GM23248 (cell line): ENCODE measurements at regions not wholly inside any gene's neighbourhood (a gene's known extent, or its start where the extent isn't known, plus 50 kb on each side); places are given as distances from the start of the nearest gene placed in this dataset.

Experiments used
- DNase-seq: peaks from one replicate; pipeline ENCODE4 v3.0.0-alpha.2; 2015
- H2AFZ ChIP-seq: fragments of 200-600 bp; sonication (generic); 2 replicates; pipeline ENCODE4 v1.6.1; 2016; ENCODE audit warnings: antibody characterized with exemption
- H3F3A ChIP-seq: fragments of 200-600 bp; sonication (generic); 2 replicates; pipeline ENCODE4 v1.6.1; 2016; ENCODE audit warnings: mild to moderate bottlenecking, antibody characterized with exemption, mixed run types; ENCODE audit not compliant: insufficient read depth
- H3K27ac ChIP-seq: fragments of 200-600 bp; sonication (generic); 2 replicates; pipeline ENCODE4 v1.5.1; 2016; ENCODE audit warnings: mild to moderate bottlenecking
- H3K27me3 ChIP-seq: fragments of 200-600 bp; sonication (generic); replicated peaks from 2 replicates; pipeline ENCODE4 v1.6.1; 2016; ENCODE audit warnings: mild to moderate bottlenecking; ENCODE audit not compliant: insufficient read depth
- H3K36me3 ChIP-seq: fragments of 200-600 bp; sonication (generic); 2 replicates; pipeline ENCODE4 v1.6.1; 2016; ENCODE audit warnings: low read depth, mild to moderate bottlenecking
- H3K4me1 ChIP-seq: fragments of 200-600 bp; sonication (generic); 2 replicates; pipeline ENCODE4 v1.6.1; 2016; ENCODE audit warnings: mild to moderate bottlenecking; ENCODE audit not compliant: insufficient read depth
- H3K4me2 ChIP-seq: fragments of 200-600 bp; sonication (generic); one replicate; pipeline ENCODE4 v1.6.1; 2016; ENCODE audit warnings: mild to moderate bottlenecking; ENCODE audit not compliant: unreplicated experiment
- H3K4me3 ChIP-seq: fragments of 200-600 bp; sonication (generic); 2 replicates; pipeline ENCODE4 v1.5.1; 2016; ENCODE audit warnings: mild to moderate bottlenecking
- H3K79me2 ChIP-seq: fragments of 200-600 bp; sonication (generic); 2 replicates; pipeline ENCODE4 v1.6.1; 2016; ENCODE audit warnings: mild to moderate bottlenecking; ENCODE audit not compliant: insufficient read depth
- H3K9ac ChIP-seq: fragments of 200-600 bp; sonication (generic); 2 replicates; pipeline ENCODE4 v1.6.1; 2016; ENCODE audit warnings: mild to moderate bottlenecking
- H3K9me2 ChIP-seq: fragments of 200-600 bp; sonication (generic); 2 replicates; pipeline ENCODE4 v1.6.1; 2016; ENCODE audit warnings: mixed run types, mild to moderate bottlenecking, moderate library complexity; ENCODE audit not compliant: insufficient read depth
- H3K9me3 ChIP-seq: fragments of 200-600 bp; sonication (generic); one replicate; pipeline ENCODE4 v1.6.1; 2017; ENCODE audit warnings: low read depth
- H4K20me1 ChIP-seq: fragments of 200-600 bp; sonication (generic); 2 replicates; pipeline ENCODE4 v1.6.0; 2016; ENCODE audit not compliant: insufficient read depth
- EZH2 ChIP-seq: fragments of 200-600 bp; sonication (generic); IDR thresholded peaks from 2 replicates; pipeline ENCODE4 v1.6.1; 2018; ENCODE audit warnings: antibody characterized with exemption, mild to moderate bottlenecking; ENCODE audit not compliant: insufficient read depth, poor library complexity, severe bottlenecking
- EZH2phosphoT487 ChIP-seq: fragments of 200-600 bp; sonication (generic); IDR thresholded peaks from 2 replicates; pipeline ENCODE4 v1.6.1; 2018; ENCODE audit warnings: antibody characterized with exemption, moderate library complexity, mild to moderate bottlenecking, low read depth; ENCODE audit not compliant: insufficient read depth
- WGBS, 2 experiments: methylation state at CpG; one replicate each; pipeline ENCODE4 v1.1.6; 2015 to 2017; ENCODE audit warnings: low lambda C conversion rate in 2 of 2, low coverage in 1 of 2; ENCODE audit errors: missing lambda C conversion rate in 2 of 2; 5-methylcytosine and 5-hydroxymethylcytosine counted together
- in situ Hi-C: fragments of 300-500 bp; cut with MboI; formaldehyde crosslinking; loops from 2 replicates; pipeline ENCODE4 v1.15.0; 2020

DNA sequence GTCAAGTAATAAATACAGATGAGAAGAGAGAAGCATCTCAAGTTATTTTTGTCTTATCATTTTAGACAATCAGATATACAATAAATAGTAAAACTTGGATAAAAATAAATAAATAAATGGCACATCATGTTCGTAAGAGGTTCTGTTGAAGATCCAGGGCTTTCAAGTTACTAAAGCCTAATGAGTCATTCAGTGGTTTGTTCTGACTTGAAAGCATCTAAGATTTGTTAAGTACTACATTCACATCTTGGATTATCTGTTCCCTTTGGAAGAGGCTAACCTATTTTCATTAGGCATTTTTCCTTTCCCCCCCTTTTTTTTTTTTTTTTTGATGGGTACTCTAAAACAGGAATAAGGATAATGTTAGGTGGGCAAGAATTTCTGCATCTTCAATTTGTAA is 429.3 kb downstream of the PCDH20 start:
- no peak for DNase-seq
- H3K9ac ChIP-seq = no peak overlapping the region
- no peaks in the 10 kb centered on the region for H3K36me3 ChIP-seq
- H4K20me1 ChIP-seq = no peaks in the 10 kb centered on the region
- no peaks in the 10 kb centered on the region for H3K79me2 ChIP-seq
- H3K9me2 ChIP-seq = no peaks in the 10 kb centered on the region
- H3K27me3 ChIP-seq = no peaks in the 10 kb centered on the region
- no peaks in the 10 kb centered on the region for H3K9me3 ChIP-seq
- 39 to 40% methylated on average over 1 of the region's 1 CpG for WGBS, 2 experiments
- no peak overlapping the region for H3K4me2 ChIP-seq
- H3K4me3 ChIP-seq = no peak overlapping the region
- H3F3A ChIP-seq = no peaks in the 10 kb centered on the region
- in situ Hi-C loops = no loop called here
- TF ChIP-seq EZH2phosphoT487 = no peak
- TF ChIP-seq EZH2 = no peak
- no peaks in the 10 kb centered on the region for H3K4me1 ChIP-seq
- H3K27ac ChIP-seq = no peak overlapping the region
- H2AFZ ChIP-seq = no peak overlapping the region

DNA sequence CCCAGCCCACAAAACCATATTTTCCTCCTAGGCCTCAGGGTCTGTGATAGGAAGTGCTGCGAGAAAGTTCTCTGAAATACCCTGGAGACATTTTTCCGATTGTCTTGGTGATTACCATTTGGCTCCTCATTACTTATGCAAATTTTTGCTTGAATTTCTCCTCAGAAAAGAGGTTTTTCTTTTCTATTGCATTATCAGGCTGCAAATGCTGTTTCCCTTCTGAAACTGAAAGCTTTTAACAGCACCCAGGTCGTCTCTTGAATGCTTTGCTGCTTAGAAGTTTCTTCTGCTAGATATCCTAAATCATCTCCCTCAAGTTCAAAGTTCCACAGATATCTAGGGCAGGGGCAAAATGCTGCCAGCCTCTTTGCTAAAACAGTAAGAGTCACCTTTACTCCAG is 434.2 kb downstream of the PCDH20 start:
- Histone ChIP-seq H3K36me3 (no peaks in the 10 kb centered on the region), H3F3A (no peaks in the 10 kb centered on the region), H2AFZ (no peak overlapping the region), H3K4me3 (no peak overlapping the region), H3K4me1 (no peaks in the 10 kb centered on the region), H3K27me3 (no peaks in the 10 kb centered on the region), H3K9ac (no peak overlapping the region), H4K20me1 (no peaks in the 10 kb centered on the region), H3K27ac (no peak overlapping the region), H3K9me3 (no peaks in the 10 kb centered on the region), H3K79me2 (no peaks in the 10 kb centered on the region), H3K9me2 (no peaks in the 10 kb centered on the region), H3K4me2 (no peak overlapping the region)
- no peak for TF ChIP-seq EZH2phosphoT487
- in situ Hi-C loops = no loop called here
- DNase-seq = no peak
- WGBS, 2 experiments = 13 to 19% methylated on average over 3 of the region's 3 CpGs

DNA sequence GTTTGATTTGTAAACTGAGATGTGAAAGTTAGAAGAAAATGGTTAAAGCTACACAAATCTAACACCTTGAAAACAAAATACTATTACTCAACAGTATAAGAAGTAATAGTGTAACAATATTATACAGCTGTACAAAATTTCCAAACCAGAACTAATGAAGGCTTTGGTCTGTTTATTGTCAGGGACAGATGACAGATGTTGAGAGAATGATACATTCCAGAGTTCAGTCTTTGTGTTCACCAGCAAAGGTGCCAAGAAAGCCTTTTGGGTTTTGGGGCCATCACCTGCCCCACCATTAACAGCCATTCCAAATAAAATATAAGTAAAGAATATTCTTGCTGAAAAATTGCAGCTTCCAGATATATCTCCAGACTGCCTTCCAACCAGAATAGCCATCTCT is 439.3 kb downstream of the PCDH20 start:
- H3K27ac ChIP-seq = no peak overlapping the region
- H3K4me1 ChIP-seq = no peaks in the 10 kb centered on the region
- no peaks in the 10 kb centered on the region; the same call in 1 of the 2 replicates for H3K36me3 ChIP-seq
- H4K20me1 ChIP-seq = no peaks in the 10 kb centered on the region
- no peaks in the 10 kb centered on the region for H3F3A ChIP-seq
- no peaks in the 10 kb centered on the region for H3K79me2 ChIP-seq
- H3K9ac ChIP-seq = no peak overlapping the region
- H2AFZ ChIP-seq = no peak overlapping the region
- no peaks in the 10 kb centered on the region for H3K9me3 ChIP-seq
- H3K27me3 ChIP-seq = no peaks in the 10 kb centered on the region
- no peak for DNase-seq
- in situ Hi-C loops = no loop called here
- TF ChIP-seq EZH2phosphoT487 = no peak
- TF ChIP-seq EZH2 = no peak
- H3K4me2 ChIP-seq = no peak overlapping the region
- no peak overlapping the region for H3K4me3 ChIP-seq
- H3K9me2 ChIP-seq = no peaks in the 10 kb centered on the region

DNA sequence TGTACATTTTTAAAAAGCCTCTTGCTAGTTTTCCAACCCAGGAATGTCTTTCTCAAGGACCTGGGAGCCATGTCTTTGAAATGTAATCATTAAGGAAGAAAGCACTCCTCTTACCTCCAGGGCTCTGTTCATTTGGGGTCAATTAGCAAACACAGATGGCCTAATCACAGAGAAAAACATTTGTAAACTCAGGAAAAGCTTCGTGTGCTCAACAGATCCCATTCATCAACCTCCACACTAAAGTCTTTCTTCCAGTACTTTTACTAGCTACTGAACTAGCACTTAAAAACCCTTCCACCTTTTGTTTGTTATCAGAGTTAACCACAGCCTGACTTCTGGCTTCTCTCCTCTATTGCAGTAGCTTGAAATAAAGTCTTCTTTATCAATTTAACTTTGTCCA is 441.4 kb downstream of the PCDH20 start:
- DNase-seq = no peak
- Histone ChIP-seq H3K9me2 (no peaks in the 10 kb centered on the region), H3K36me3 (no peaks in the 10 kb centered on the region; the same call in 1 of the 2 replicates), H3K79me2 (no peaks in the 10 kb centered on the region), H3F3A (no peaks in the 10 kb centered on the region), H3K4me3 (no peak overlapping the region), H4K20me1 (no peaks in the 10 kb centered on the region), H3K9ac (no peak overlapping the region), H3K9me3 (no peaks in the 10 kb centered on the region), H3K27ac (no peak overlapping the region), H2AFZ (no peak overlapping the region), H3K27me3 (no peaks in the 10 kb centered on the region), H3K4me1 (no peaks in the 10 kb centered on the region), H3K4me2 (no peak overlapping the region)
- 0 to 6% methylated on average over 1 of the region's 1 CpG for WGBS, 2 experiments
- no peak for TF ChIP-seq EZH2
- TF ChIP-seq EZH2phosphoT487 = no peak
- in situ Hi-C loops = no loop called here

DNA sequence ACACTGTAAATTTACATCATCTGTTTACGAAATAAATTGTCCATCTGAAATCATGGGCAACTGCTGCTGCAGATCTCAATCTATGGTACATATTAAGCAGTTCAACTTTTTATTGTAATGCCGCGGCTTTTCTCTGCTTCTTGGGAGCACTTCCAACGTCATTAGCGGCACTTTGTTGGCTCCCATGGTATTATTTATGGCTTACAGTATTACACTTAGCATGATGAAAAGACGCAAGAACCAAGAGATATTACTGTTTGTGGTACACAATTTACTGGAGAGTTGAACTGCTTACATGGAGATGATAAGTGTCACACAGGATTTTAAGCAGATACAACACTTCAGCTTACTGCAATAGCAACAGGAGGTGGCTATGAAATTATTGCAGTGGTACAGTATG is 442.1 kb downstream of the PCDH20 start:
- H4K20me1 ChIP-seq = no peaks in the 10 kb centered on the region
- H3K36me3 ChIP-seq = no peaks in the 10 kb centered on the region; the same call in 1 of the 2 replicates
- H3K79me2 ChIP-seq = no peaks in the 10 kb centered on the region
- no peak overlapping the region for H3K27ac ChIP-seq
- DNase-seq = no peak
- no peak overlapping the region for H3K4me2 ChIP-seq
- H3F3A ChIP-seq = no peaks in the 10 kb centered on the region
- in situ Hi-C loops = no loop called here
- no peak overlapping the region for H3K9ac ChIP-seq
- no peaks in the 10 kb centered on the region for H3K9me3 ChIP-seq
- 29 to 30% methylated on average over 6 of the region's 6 CpGs for WGBS, 2 experiments
- TF ChIP-seq EZH2phosphoT487 (no peak), EZH2 (no peak)
- no peaks in the 10 kb centered on the region for H3K4me1 ChIP-seq
- H3K4me3 ChIP-seq = no peak overlapping the region
- no peaks in the 10 kb centered on the region for H3K27me3 ChIP-seq
- no peak overlapping the region for H2AFZ ChIP-seq
- H3K9me2 ChIP-seq = no peaks in the 10 kb centered on the region
